ENCODE measurements at regions not wholly inside any gene's neighbourhood (a gene's known extent, or its start where the extent isn't known, plus 50 kb on each side); places are given as distances from the start of the nearest gene placed in this dataset.

GRCh38 chr12:110794623-110795280, 52.0 kb upstream of the CCDC63 start:
- H3K27me3 ChIP-seq (ENCODE audit: control insufficient read depth, insufficient read depth, low read length, poor library complexity, severe bottlenecking) = peaks cover 74% of the 10 kb centered on the region
- no peak for TF ChIP-seq CTCF (conservative IDR thresholded peaks at IDR 0.05)
- H3K36me3 Mint-ChIP-seq (ENCODE audit: low read depth) = no peaks in the 10 kb centered on the region
- no peak for DNase-seq
- peaks cover 1% of the 10 kb centered on the region for H3K9me3 Mint-ChIP-seq
- no peak overlapping the region for H3K4me3 Mint-ChIP-seq
- 77 to 91% methylated on average over 3 to 8 of the region's 8 CpGs for WGBS, 2 experiments (ENCODE audit: insufficient coverage in 1 of 2, insufficient read length in 1 of 2)
- H3K9me3 ChIP-seq (ENCODE audit: control insufficient read depth, low read length) = no peaks in the 10 kb centered on the region
- no peak overlapping the region for H3K27ac ChIP-seq (ENCODE audit: low read depth, low read length)
- no peak overlapping the region for H3K27ac Mint-ChIP-seq
- no peak overlapping the region for H3K4me3 ChIP-seq (ENCODE audit: low read length)
- no peak overlapping the region for H3K9ac ChIP-seq (ENCODE audit: extremely low read depth, low read length, poor library complexity, severe bottlenecking)
- no peaks in the 10 kb centered on the region for H3K4me1 ChIP-seq (ENCODE audit: control insufficient read depth, insufficient read depth, low read length)
- H3K4me1 Mint-ChIP-seq = peaks cover 8% of the 10 kb centered on the region
- no peaks in the 10 kb centered on the region for H3K36me3 ChIP-seq (ENCODE audit: control insufficient read depth, insufficient read depth, low read length)
- peaks cover 71% of the 10 kb centered on the region for H3K27me3 Mint-ChIP-seq (ENCODE audit: insufficient read depth)

- 83 to 91% methylated on average over 5 to 8 of the region's 8 CpGs for WGBS, 2 experiments (ENCODE audit: insufficient coverage in 1 of 2, insufficient read length in 1 of 2)
- H3K27ac ChIP-seq (ENCODE audit: low read depth, low read length) = no peak overlapping the region
- Mint-ChIP-seq H3K4me1 (no peaks in the 10 kb centered on the region), H3K9me3 (peaks cover 12% of the 10 kb centered on the region), H3K36me3 (ENCODE audit: low read depth) (no peaks in the 10 kb centered on the region), H3K4me3 (no peak overlapping the region), H3K27ac (no peak overlapping the region), H3K27me3 (ENCODE audit: insufficient read depth) (peaks cover 66% of the 10 kb centered on the region)
- H3K9ac ChIP-seq (ENCODE audit: extremely low read depth, low read length, poor library complexity, severe bottlenecking) = no peak overlapping the region
- H3K27me3 ChIP-seq (ENCODE audit: control insufficient read depth, insufficient read depth, low read length, poor library complexity, severe bottlenecking) = peaks cover 69% of the 10 kb centered on the region
- H3K4me1 ChIP-seq (ENCODE audit: control insufficient read depth, insufficient read depth, low read length) = no peaks in the 10 kb centered on the region
- H3K4me3 ChIP-seq (ENCODE audit: low read length) = no peak overlapping the region
- H3K36me3 ChIP-seq (ENCODE audit: control insufficient read depth, insufficient read depth, low read length) = no peaks in the 10 kb centered on the region
- no peaks in the 10 kb centered on the region for H3K9me3 ChIP-seq (ENCODE audit: control insufficient read depth, low read length)
- no peak for TF ChIP-seq CTCF (conservative IDR thresholded peaks at IDR 0.05)
- no peak for DNase-seq
These were observed 49.8 kb upstream of the CCDC63 start for GRCh38 chr12:110796952-110797351.

All from endodermal cell (in vitro differentiated cells).